MM.1S (cell line): ENCODE measurements at regions not wholly inside any gene's neighbourhood (a gene's known extent, or its start where the extent isn't known, plus 50 kb on each side); places are given as distances from the start of the nearest gene placed in this dataset.

ENCODE experiments used
- DNase-seq: peaks from one replicate; pipeline ENCODE4 v3.0.0-alpha.2; 2015
- H2AFZ ChIP-seq: fragments of 300-600 bp; sonication (generic); 2 replicates; pipeline ENCODE4 v1.6.0; 2016; ENCODE audit warnings: antibody characterized with exemption, low read length
- H3F3A ChIP-seq: fragments of 300-600 bp; sonication (generic); 2 replicates; pipeline ENCODE4 v1.6.1; 2016; ENCODE audit warnings: mild to moderate bottlenecking, antibody characterized with exemption, low read length, moderate library complexity, mixed read lengths; ENCODE audit not compliant: insufficient read depth
- H3K27ac ChIP-seq: fragments of 300-600 bp; sonication (generic); 2 replicates; pipeline ENCODE4 v1.5.1; 2016; ENCODE audit warnings: mild to moderate bottlenecking, low read length
- H3K27me3 ChIP-seq: fragments of 300-600 bp; sonication (generic); replicated peaks from 2 replicates; pipeline ENCODE4 v1.6.0; 2016; ENCODE audit warnings: low read length; ENCODE audit not compliant: insufficient read depth
- H3K36me3 ChIP-seq: fragments of 300-600 bp; sonication (generic); replicated peaks from 2 replicates; pipeline ENCODE4 v1.6.1; 2016; ENCODE audit warnings: mild to moderate bottlenecking, low read length, mixed read lengths; ENCODE audit not compliant: insufficient read depth
- H3K4me1 ChIP-seq: fragments of 300-600 bp; sonication (generic); 2 replicates; pipeline ENCODE4 v1.6.1; 2016; ENCODE audit warnings: low read length, mixed read lengths
- H3K4me2 ChIP-seq: fragments of 300-600 bp; sonication (generic); 2 replicates; pipeline ENCODE4 v1.6.0; 2016; ENCODE audit warnings: low read depth, low read length
- H3K4me3 ChIP-seq: fragments of 300-600 bp; sonication (generic); 2 replicates; pipeline ENCODE4 v1.5.1; 2016; ENCODE audit warnings: low read length, mixed read lengths
- H3K79me2 ChIP-seq: fragments of 300-600 bp; sonication (generic); 2 replicates; pipeline ENCODE4 v1.6.1; 2016; ENCODE audit warnings: mixed run types, low read length, mixed read lengths
- H3K9ac ChIP-seq: fragments of 300-600 bp; sonication (generic); 2 replicates; pipeline ENCODE4 v1.6.1; 2016; ENCODE audit warnings: low read length, mixed read lengths
- H3K9me2 ChIP-seq: fragments of 300-600 bp; sonication (generic); replicated peaks from 2 replicates; pipeline ENCODE4 v1.6.1; 2016; ENCODE audit warnings: mild to moderate bottlenecking, low read length, mixed read lengths; ENCODE audit not compliant: insufficient read depth
- H3K9me3 ChIP-seq: fragments of 300-600 bp; sonication (generic); replicated peaks from 2 replicates; pipeline ENCODE4 v1.6.1; 2016; ENCODE audit warnings: mild to moderate bottlenecking, low read length, mixed read lengths; ENCODE audit not compliant: insufficient read depth
- H4K20me1 ChIP-seq: fragments of 300-600 bp; sonication (generic); 2 replicates; pipeline ENCODE4 v1.6.1; 2016; ENCODE audit warnings: mild to moderate bottlenecking, low read length, moderate library complexity, mixed read lengths; ENCODE audit not compliant: insufficient read depth
- EZH2 ChIP-seq: fragments of 300-600 bp; sonication (generic); optimal IDR thresholded peaks from 2 replicates; pipeline ENCODE3; 2017; ENCODE audit warnings: low read depth, mild to moderate bottlenecking, antibody characterized with exemption, low read length, mixed read lengths
- EZH2phosphoT487 ChIP-seq: fragments of 300-600 bp; sonication (generic); IDR thresholded peaks from 2 replicates; pipeline ENCODE4 v1.6.1; 2018; ENCODE audit warnings: antibody characterized with exemption, low read length
- TF ChIP-seq, protein P1 (sequence below): fragments of 300-600 bp; sonication (generic); IDR thresholded peaks from 2 replicates; pipeline ENCODE4 v1.5.1; 2016; ENCODE audit warnings: antibody characterized with exemption, low read length, mixed read lengths

DNA sequence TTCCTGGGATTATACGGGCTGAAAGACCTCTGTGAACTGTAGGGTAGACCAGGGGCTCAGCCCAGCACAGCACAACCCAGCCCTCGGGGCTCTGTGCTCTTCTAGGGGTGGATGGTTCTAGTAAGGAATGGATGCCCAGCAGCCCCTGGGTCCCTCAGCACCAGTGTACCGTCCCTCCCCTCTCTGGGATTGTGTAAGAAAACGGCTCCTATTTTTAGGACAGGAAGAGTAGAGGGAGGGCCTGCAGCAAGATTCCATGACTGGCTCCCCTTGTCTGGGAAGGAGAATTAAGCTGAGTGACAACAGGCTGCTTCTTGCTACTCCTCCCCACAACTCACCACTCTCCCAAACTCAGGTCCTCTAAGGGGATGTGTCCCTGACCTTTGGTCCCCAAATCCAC, 270.8 kb upstream of the TOPAZ1 start:
- Histone ChIP-seq H3K9ac (no peak overlapping the region), H3K36me3 (no peaks in the 10 kb centered on the region), H3F3A (no peaks in the 10 kb centered on the region), H2AFZ (no peak overlapping the region), H3K27ac (no peak overlapping the region), H4K20me1 (no peaks in the 10 kb centered on the region), H3K4me2 (no peak overlapping the region), H3K79me2 (no peaks in the 10 kb centered on the region), H3K27me3 (no peaks in the 10 kb centered on the region), H3K9me2 (no peaks in the 10 kb centered on the region), H3K4me3 (no peak overlapping the region), H3K4me1 (no peaks in the 10 kb centered on the region), H3K9me3 (no peaks in the 10 kb centered on the region)
- no peak for DNase-seq
- TF ChIP-seq, protein P1, sequence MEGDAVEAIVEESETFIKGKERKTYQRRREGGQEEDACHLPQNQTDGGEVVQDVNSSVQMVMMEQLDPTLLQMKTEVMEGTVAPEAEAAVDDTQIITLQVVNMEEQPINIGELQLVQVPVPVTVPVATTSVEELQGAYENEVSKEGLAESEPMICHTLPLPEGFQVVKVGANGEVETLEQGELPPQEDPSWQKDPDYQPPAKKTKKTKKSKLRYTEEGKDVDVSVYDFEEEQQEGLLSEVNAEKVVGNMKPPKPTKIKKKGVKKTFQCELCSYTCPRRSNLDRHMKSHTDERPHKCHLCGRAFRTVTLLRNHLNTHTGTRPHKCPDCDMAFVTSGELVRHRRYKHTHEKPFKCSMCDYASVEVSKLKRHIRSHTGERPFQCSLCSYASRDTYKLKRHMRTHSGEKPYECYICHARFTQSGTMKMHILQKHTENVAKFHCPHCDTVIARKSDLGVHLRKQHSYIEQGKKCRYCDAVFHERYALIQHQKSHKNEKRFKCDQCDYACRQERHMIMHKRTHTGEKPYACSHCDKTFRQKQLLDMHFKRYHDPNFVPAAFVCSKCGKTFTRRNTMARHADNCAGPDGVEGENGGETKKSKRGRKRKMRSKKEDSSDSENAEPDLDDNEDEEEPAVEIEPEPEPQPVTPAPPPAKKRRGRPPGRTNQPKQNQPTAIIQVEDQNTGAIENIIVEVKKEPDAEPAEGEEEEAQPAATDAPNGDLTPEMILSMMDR, result no peak
- no peak for TF ChIP-seq EZH2
- TF ChIP-seq EZH2phosphoT487, result no peak

GRCh38 chr3:43971486-43971885, 270.2 kb upstream of the TOPAZ1 start:
- Histone ChIP-seq H2AFZ (no peak overlapping the region), H3K4me2 (no peak overlapping the region)
- TF ChIP-seq EZH2 (no peak), EZH2phosphoT487 (no peak)
- TF ChIP-seq, protein P1, result no peak

GRCh38 chr3:43978708-43979107, 263.0 kb upstream of the TOPAZ1 start:
- TF ChIP-seq, protein P1, result no peak
- Histone ChIP-seq H3K27me3 (no peaks in the 10 kb centered on the region), H3F3A (no peaks in the 10 kb centered on the region), H2AFZ (no peak overlapping the region), H4K20me1 (no peaks in the 10 kb centered on the region), H3K4me3 (no peak overlapping the region), H3K9ac (no peak overlapping the region), H3K27ac (no peak overlapping the region), H3K9me3 (no peaks in the 10 kb centered on the region), H3K79me2 (no peaks in the 10 kb centered on the region), H3K9me2 (no peaks in the 10 kb centered on the region), H3K36me3 (no peaks in the 10 kb centered on the region), H3K4me2 (no peak overlapping the region), H3K4me1 (no peaks in the 10 kb centered on the region)
- DNase-seq, result no peak

More at GRCh38 chr3:43971486-43971885, 270.2 kb upstream of the TOPAZ1 start:
- Histone ChIP-seq H3K9me2 (no peaks in the 10 kb centered on the region), H3K9me3 (no peaks in the 10 kb centered on the region), H3K79me2 (no peaks in the 10 kb centered on the region), H3K9ac (no peak overlapping the region), H3F3A (no peaks in the 10 kb centered on the region), H3K36me3 (no peaks in the 10 kb centered on the region), H3K27me3 (no peaks in the 10 kb centered on the region), H3K4me1 (no peaks in the 10 kb centered on the region), H3K4me3 (no peak overlapping the region), H3K27ac (no peak overlapping the region), H4K20me1 (no peaks in the 10 kb centered on the region)
- no peak for DNase-seq

DNA sequence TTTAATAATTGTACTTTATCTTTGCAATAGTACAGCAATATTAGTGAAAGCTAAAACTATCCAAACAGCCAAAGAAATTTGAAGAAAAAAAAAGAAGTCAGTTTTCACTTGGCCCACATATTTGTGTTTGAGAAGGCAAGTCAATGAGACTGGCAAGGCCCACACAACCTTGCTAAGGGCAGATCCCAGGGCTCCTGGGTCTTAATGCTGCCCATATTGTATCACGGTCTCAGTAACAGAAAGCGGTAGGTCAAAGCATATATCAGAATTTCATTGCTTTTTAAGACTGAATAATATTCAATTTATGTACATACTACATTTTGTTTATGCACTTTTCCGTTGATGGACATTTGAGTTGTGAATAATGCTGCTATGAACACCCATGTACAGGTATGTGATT, 262.0 kb upstream of the TOPAZ1 start:
- H3K4me2 ChIP-seq, result no peak overlapping the region
- no peaks in the 10 kb centered on the region for H3K9me3 ChIP-seq
- no peak for DNase-seq
- no peak overlapping the region for H3K4me3 ChIP-seq
- H3K4me1 ChIP-seq, result no peaks in the 10 kb centered on the region
- no peak overlapping the region for H2AFZ ChIP-seq
- no peaks in the 10 kb centered on the region for H3K9me2 ChIP-seq
- no peaks in the 10 kb centered on the region for H3K79me2 ChIP-seq
- H4K20me1 ChIP-seq, result no peaks in the 10 kb centered on the region
- H3K36me3 ChIP-seq, result no peaks in the 10 kb centered on the region
- TF ChIP-seq EZH2 (no peak), EZH2phosphoT487 (no peak)
- TF ChIP-seq, protein P1, result no peak
- no peaks in the 10 kb centered on the region for H3K27me3 ChIP-seq
- H3K27ac ChIP-seq, result no peak overlapping the region
- H3F3A ChIP-seq, result no peaks in the 10 kb centered on the region
- H3K9ac ChIP-seq, result no peak overlapping the region
